ENCODE measurements at regions not wholly inside any gene's neighbourhood (a gene's known extent, or its start where the extent isn't known, plus 50 kb on each side); places are given as distances from the start of the nearest gene placed in this dataset.

GRCh38 chr3:59631482-59631881 lies 581.7 kb upstream of the CFAP20DC start:
- TF ChIP-seq EZH2phosphoT487 (IDR thresholded peaks at IDR 0.05; ENCODE audit: low read length) (no peak), CTCF (IDR thresholded peaks at IDR 0.05; ENCODE audit: low read length) (no peak)

All from MM.1S (cell line).